ENCODE measurements at regions not wholly inside any gene's neighbourhood (a gene's known extent, or its start where the extent isn't known, plus 50 kb on each side); places are given as distances from the start of the nearest gene placed in this dataset.

- TF ChIP-seq CTCF (conservative IDR thresholded peaks at IDR 0.05) (no peak), ZFX (IDR thresholded peaks at IDR 0.05) (no peak)
Measured at GRCh38 chr6:168817558-168818159, 376.7 kb downstream of the SMOC2 start.
